ENCODE measurements at regions not wholly inside any gene's neighbourhood (a gene's known extent, or its start where the extent isn't known, plus 50 kb on each side); places are given as distances from the start of the nearest gene placed in this dataset.

- TF ChIP-seq CTCF (IDR thresholded peaks at IDR 0.05; ENCODE audit: poor library complexity) (no peak), EZH2 (IDR thresholded peaks at IDR 0.05; ENCODE audit: borderline replicate concordance) (no peak), EZH2phosphoT487 (IDR thresholded peaks at IDR 0.05; ENCODE audit: low read depth, severe bottlenecking, unreplicated experiment) (no peak)
Observed at GRCh38 chr15:96559087-96559486, 228.6 kb downstream of the NR2F2 start.
